SU-DHL-6 (cell line): ENCODE measurements at regions not wholly inside any gene's neighbourhood (a gene's known extent, or its start where the extent isn't known, plus 50 kb on each side); places are given as distances from the start of the nearest gene placed in this dataset.

Experiments
- CTCF ChIP-seq: fragments of 200-600 bp; sonication (generic); IDR thresholded peaks from one replicate; pipeline ENCODE4 v1.5.1; 2017; ENCODE audit warnings: antibody characterized with exemption, mild to moderate bottlenecking, low read length, moderate library complexity; ENCODE audit not compliant: insufficient read depth, poor library complexity, severe bottlenecking
- EZH2phosphoT487 ChIP-seq: fragments of 200-600 bp; sonication (generic), shearing (Covaris generic); conservative IDR thresholded peaks from 2 replicates; pipeline ENCODE4 v1.6.1; 2018; ENCODE audit warnings: mild to moderate bottlenecking, antibody characterized with exemption, low read length, moderate library complexity, mixed read lengths

GRCh38 chr17:33989361-33990148, 265.5 kb upstream of the CCL2 start:
- TF ChIP-seq CTCF (no peak), EZH2phosphoT487 (no peak)
